Gastroesophageal sphincter (tissue), 4 donors: ENCODE measurements at regions not wholly inside any gene's neighbourhood (a gene's known extent, or its start where the extent isn't known, plus 50 kb on each side); places are given as distances from the start of the nearest gene placed in this dataset.

Experiments used
- ATAC-seq: fragments of 150-250 bp; one replicate; pipeline ENCODE4 v1.9.1; 2016; ENCODE audit warnings: mild to moderate bottlenecking, moderate library complexity
- H3K27ac ChIP-seq, 4 donors: fragments of 200-600 bp; sonication (generic) in 3 of 4; 1 replicate in 3 of 4; 2 replicates in 1 of 4; pipeline ENCODE4 v1.5.1; 2016 to 2019
- H3K27me3 ChIP-seq: fragments of 200-600 bp; sonication (generic); one replicate; pipeline ENCODE4 v1.5.1; 2019
- H3K36me3 ChIP-seq, 2 donors: fragments of 200-600 bp; sonication (generic); one replicate each; pipeline ENCODE4 v1.5.1; 2019; ENCODE audit warnings: control low read depth in 1 of 2
- H3K4me1 ChIP-seq, 3 donors: fragments of 200-600 bp; sonication (generic); 1 replicate in 2 of 3; 2 replicates in 1 of 3; pipeline ENCODE4 v1.5.1; 2016 to 2019; ENCODE audit warnings: control low read depth in 2 of 3
- H3K4me3 ChIP-seq, 2 donors: fragments of 200-600 bp; sonication (generic); one replicate each; pipeline ENCODE4 v1.5.1; 2019; ENCODE audit warnings: mild to moderate bottlenecking in 1 of 2, moderate library complexity in 1 of 2
- H3K9me3 ChIP-seq, 3 donors: fragments of 200-600 bp; sonication (generic); one replicate each; pipeline ENCODE4 v1.5.1; 2017 to 2019; ENCODE audit warnings: control low read depth in 2 of 3
- EP300 ChIP-seq: sonication (generic); formaldehyde crosslinking; IDR thresholded peaks from one replicate; pipeline ENCODE4 v1.6.1; 2017; ENCODE audit warnings: antibody characterized with exemption, mild to moderate bottlenecking
- POLR2A ChIP-seq, 2 donors: fragments of 450-650 bp; IDR thresholded peaks; one replicate each; pipeline ENCODE4 v1.6.1; 2017; ENCODE audit warnings: antibody characterized with exemption in 2 of 2, mild to moderate bottlenecking in 2 of 2, moderate library complexity in 1 of 2
- POLR2AphosphoS5 ChIP-seq: sonication (generic); formaldehyde crosslinking; IDR thresholded peaks from one replicate; pipeline ENCODE4 v1.6.1; 2017; ENCODE audit warnings: antibody characterized with exemption
- WGBS, 2 donors: methylation state at CpG; one replicate each; pipeline ENCODE4 v1.1.5; 2018; ENCODE audit warnings: low coverage in 1 of 2; 5-methylcytosine and 5-hydroxymethylcytosine counted together
- TF ChIP-seq, protein P1 (sequence below), 4 experiments: fragments of 200-600 bp in 2 of 4; fragments of 450-650 bp in 2 of 4; sonication (generic) in 1 of 4; IDR thresholded peaks; one replicate each; pipeline ENCODE4 v1.5.1; 2017 to 2019; ENCODE audit warnings: antibody characterized with exemption in 4 of 4, mild to moderate bottlenecking in 2 of 4, moderate library complexity in 2 of 4

DNA sequence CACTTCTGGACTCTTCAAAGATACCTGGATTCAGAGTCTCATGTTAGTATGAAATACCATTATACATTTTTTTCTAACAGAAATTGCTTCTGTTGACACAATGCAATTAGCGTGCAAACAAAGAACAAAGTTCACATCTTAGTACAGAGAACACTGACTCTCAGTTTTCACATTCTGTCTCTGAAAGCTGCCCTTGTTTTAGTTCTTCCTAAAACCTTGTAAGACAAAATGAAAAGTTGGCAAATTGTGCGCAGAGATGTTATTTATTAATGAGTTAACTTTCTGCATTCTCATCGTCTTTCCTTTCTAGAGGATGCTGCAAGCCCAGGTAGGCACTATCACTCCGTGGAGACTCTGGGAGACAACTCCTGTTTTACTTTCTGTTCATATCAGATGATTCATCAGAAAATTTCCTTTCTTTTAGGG lies 377.3 kb upstream of the POU3F3 start:
- H3K9me3 ChIP-seq: no peaks in the 10 kb centered on the region
- H3K27ac ChIP-seq: no peak overlapping the region
- ATAC-seq: no peak
- TF ChIP-seq POLR2A (IDR thresholded peaks at IDR 0.05) (no peak), EP300 (no peak), POLR2AphosphoS5 (no peak)
- TF ChIP-seq, protein P1, sequence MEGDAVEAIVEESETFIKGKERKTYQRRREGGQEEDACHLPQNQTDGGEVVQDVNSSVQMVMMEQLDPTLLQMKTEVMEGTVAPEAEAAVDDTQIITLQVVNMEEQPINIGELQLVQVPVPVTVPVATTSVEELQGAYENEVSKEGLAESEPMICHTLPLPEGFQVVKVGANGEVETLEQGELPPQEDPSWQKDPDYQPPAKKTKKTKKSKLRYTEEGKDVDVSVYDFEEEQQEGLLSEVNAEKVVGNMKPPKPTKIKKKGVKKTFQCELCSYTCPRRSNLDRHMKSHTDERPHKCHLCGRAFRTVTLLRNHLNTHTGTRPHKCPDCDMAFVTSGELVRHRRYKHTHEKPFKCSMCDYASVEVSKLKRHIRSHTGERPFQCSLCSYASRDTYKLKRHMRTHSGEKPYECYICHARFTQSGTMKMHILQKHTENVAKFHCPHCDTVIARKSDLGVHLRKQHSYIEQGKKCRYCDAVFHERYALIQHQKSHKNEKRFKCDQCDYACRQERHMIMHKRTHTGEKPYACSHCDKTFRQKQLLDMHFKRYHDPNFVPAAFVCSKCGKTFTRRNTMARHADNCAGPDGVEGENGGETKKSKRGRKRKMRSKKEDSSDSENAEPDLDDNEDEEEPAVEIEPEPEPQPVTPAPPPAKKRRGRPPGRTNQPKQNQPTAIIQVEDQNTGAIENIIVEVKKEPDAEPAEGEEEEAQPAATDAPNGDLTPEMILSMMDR (IDR thresholded peaks at IDR 0.05): no peak
- WGBS, 2 donors: 67 to 73% methylated on average over 4 of the region's 4 CpGs
- H3K4me1 ChIP-seq: no peaks in the 10 kb centered on the region
- H3K27me3 ChIP-seq: no peaks in the 10 kb centered on the region
- no peak overlapping the region for H3K4me3 ChIP-seq
- H3K36me3 ChIP-seq: no peaks in the 10 kb centered on the region

DNA sequence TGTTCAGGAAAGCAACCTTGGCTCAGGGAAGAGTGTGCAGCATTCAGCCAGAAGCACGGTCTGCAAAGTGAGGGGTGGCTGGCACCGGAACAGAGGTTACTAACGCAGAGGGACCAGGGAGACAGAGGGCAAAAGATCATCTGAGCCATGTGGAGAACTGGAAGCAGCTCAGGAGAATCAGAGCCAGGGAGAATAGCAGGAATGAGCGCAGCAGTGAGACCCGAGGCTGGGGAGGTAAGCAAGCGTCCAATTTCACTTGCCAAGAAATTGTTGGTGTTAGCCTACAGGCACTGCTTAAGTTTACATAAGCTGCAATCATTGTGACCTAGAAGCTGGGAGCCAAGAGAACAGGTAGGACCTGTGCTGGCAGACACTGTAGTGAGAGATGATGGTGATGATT lies 372.6 kb upstream of the POU3F3 start:
- Histone ChIP-seq H3K27me3 (no peaks in the 10 kb centered on the region), H3K27ac (no peak overlapping the region), H3K36me3 (no peaks in the 10 kb centered on the region), H3K4me1 (no peaks in the 10 kb centered on the region), H3K4me3 (no peak overlapping the region), H3K9me3 (no peaks in the 10 kb centered on the region)
- WGBS, 2 donors: 64 to 75% methylated on average over 6 of the region's 6 CpGs
- no peak for ATAC-seq
- TF ChIP-seq POLR2A (IDR thresholded peaks at IDR 0.05): no peak
- no peak for TF ChIP-seq EP300
- TF ChIP-seq, protein P1 (IDR thresholded peaks at IDR 0.05): no peak
- TF ChIP-seq POLR2AphosphoS5: no peak

DNA sequence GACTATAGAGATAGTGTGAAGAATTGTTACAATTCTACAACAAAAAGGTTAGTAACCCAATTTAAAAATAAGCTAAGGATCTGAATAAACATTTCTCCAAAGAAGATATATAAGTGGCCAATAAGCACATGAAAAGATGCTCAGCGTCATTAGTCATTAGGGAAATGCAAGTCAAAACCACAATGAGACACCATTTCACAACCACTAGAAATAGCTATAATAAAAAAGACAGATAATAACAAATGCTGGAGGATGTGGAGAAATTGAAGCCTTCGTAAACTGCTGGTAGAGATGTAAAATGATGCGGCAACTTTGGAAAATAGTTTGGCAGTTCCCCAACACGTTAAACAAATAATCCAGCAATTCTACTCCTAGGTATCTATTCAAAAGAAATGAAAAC lies 366.5 kb upstream of the POU3F3 start:
- no peak overlapping the region for H3K27ac ChIP-seq
- no peak for ATAC-seq
- H3K36me3 ChIP-seq: no peaks in the 10 kb centered on the region
- H3K4me3 ChIP-seq: no peak overlapping the region
- 75 to 84% methylated on average over 4 of the region's 4 CpGs for WGBS, 2 donors
- TF ChIP-seq POLR2A (IDR thresholded peaks at IDR 0.05): no peak
- TF ChIP-seq POLR2AphosphoS5: no peak
- TF ChIP-seq, protein P1 (IDR thresholded peaks at IDR 0.05): no peak
- TF ChIP-seq EP300: no peak
- no peaks in the 10 kb centered on the region for H3K4me1 ChIP-seq
- no peaks in the 10 kb centered on the region for H3K9me3 ChIP-seq
- no peaks in the 10 kb centered on the region for H3K27me3 ChIP-seq

DNA sequence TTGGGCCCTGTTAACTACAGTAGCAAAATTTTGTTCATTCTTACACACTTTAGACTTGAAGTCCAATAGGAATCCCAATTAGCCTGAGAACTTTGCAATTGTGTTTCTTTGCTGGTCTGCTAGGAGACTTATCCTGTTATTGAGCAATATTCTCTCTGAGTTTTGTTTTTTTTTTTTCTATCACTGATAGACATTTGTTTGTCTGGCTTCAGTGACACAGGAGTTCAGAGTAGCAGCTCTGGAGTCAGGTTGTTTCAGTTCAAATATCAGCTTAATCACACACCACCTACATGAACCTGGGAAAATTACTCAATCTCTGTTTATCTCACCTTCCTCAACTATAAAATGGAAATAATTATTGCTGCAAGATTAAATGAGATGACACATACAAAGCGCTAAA lies 360.2 kb upstream of the POU3F3 start:
- TF ChIP-seq POLR2AphosphoS5 (no peak), EP300 (no peak), POLR2A (IDR thresholded peaks at IDR 0.05) (no peak)
- TF ChIP-seq, protein P1 (IDR thresholded peaks at IDR 0.05): no peak
- no peaks in the 10 kb centered on the region for H3K27me3 ChIP-seq
- H3K27ac ChIP-seq: no peak overlapping the region
- H3K4me3 ChIP-seq: no peak overlapping the region
- ATAC-seq: no peak
- WGBS, 2 donors: 44 to 100% methylated on average over 1 of the region's 1 CpG
- no peaks in the 10 kb centered on the region for H3K36me3 ChIP-seq
- H3K9me3 ChIP-seq: no peaks in the 10 kb centered on the region
- H3K4me1 ChIP-seq: no peaks in the 10 kb centered on the region

DNA sequence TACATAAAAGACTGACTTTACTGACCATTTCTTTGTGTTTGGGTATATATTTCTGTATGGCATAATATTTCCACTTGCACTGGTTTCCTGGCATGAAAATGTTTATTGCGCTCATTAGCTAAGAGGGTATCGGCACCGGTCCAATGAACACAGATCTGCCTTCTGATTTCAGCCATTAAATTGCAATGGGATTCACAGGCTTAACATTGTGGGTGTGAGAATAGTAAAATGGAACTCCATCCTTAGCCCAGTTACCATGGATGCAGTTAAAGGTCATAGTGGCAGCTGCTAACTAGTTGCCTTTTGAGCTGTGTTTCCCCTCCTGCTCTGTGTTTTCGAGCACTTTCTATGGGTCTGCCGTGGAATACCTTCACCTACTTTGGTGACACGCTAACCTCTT lies 352.6 kb upstream of the POU3F3 start:
- Histone ChIP-seq H3K27me3 (peaks cover 3% of the 10 kb centered on the region), H3K9me3 (no peaks in the 10 kb centered on the region), H3K4me1 (no peaks in the 10 kb centered on the region), H3K4me3 (no peak overlapping the region), H3K36me3 (no peaks in the 10 kb centered on the region), H3K27ac (no peak overlapping the region)
- ATAC-seq: no peak
- TF ChIP-seq POLR2AphosphoS5 (no peak), POLR2A (IDR thresholded peaks at IDR 0.05) (no peak)
- TF ChIP-seq, protein P1 (IDR thresholded peaks at IDR 0.05): no peak
- WGBS, 2 donors: 82 to 91% methylated on average over 4 to 6 of the region's 6 CpGs
